ENCODE measurements at regions not wholly inside any gene's neighbourhood (a gene's known extent, or its start where the extent isn't known, plus 50 kb on each side); places are given as distances from the start of the nearest gene placed in this dataset.
"Not testable (repeated sequence)": the region's sequence is repeated elsewhere in the genome, so short reads cannot be mapped to it uniquely, and the experiment has no call there.

DNA sequence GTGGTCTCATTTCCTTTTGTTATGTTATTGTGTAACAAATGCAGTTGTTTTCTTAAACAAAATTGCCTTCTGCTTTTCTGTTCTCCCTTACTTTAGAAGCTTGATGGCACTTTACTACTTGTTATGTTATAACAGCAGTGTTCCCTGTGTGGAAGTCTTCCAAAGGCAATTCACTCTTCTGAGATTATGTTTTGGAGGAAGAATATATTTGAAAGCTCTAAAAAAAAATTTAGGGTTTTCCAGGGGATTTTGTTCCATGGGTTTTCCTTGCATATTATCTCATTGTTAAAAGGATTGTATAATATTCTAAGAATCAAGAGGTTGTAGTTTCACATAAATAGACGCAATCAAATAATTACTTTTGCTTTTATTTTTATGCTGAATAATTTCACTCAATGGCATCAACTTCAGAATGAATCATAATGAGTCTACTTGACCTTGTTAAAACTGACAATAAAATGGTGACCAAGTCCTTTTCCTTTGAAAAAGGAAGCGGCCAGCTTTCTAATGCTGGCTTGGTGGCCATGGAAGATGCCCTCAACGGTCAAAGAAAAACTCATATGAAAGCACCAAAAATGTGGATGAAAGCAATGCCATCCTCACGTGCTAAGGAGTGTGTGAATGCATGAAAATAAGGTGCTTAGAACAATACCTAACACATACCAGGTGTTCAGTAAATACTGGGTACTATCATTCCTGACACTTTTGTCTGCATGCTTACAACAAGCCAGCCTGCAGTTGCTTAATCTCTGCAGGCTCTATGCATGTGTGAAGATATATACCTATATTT lies 92.4 kb upstream of the KLF6 start:
- peaks cover 20% of the 10 kb centered on the region for H3K4me1 Mint-ChIP-seq
- no peak for DNase-seq (ENCODE audit: low spot score in 2 of 2, unreplicated experiment in 2 of 2)
- H3K36me3 Mint-ChIP-seq: no peaks in the 10 kb centered on the region
- TF ChIP-seq, protein P1, sequence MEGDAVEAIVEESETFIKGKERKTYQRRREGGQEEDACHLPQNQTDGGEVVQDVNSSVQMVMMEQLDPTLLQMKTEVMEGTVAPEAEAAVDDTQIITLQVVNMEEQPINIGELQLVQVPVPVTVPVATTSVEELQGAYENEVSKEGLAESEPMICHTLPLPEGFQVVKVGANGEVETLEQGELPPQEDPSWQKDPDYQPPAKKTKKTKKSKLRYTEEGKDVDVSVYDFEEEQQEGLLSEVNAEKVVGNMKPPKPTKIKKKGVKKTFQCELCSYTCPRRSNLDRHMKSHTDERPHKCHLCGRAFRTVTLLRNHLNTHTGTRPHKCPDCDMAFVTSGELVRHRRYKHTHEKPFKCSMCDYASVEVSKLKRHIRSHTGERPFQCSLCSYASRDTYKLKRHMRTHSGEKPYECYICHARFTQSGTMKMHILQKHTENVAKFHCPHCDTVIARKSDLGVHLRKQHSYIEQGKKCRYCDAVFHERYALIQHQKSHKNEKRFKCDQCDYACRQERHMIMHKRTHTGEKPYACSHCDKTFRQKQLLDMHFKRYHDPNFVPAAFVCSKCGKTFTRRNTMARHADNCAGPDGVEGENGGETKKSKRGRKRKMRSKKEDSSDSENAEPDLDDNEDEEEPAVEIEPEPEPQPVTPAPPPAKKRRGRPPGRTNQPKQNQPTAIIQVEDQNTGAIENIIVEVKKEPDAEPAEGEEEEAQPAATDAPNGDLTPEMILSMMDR (IDR thresholded peaks at IDR 0.05; ENCODE audit: unreplicated experiment): no peak
- no peak overlapping the region for H3K27ac Mint-ChIP-seq
- no peaks in the 10 kb centered on the region for H3K27me3 Mint-ChIP-seq (ENCODE audit: low read depth)
- H3K9me3 Mint-ChIP-seq: peaks cover 6% of the 10 kb centered on the region
- no peak overlapping the region for H3K4me3 Mint-ChIP-seq

DNA sequence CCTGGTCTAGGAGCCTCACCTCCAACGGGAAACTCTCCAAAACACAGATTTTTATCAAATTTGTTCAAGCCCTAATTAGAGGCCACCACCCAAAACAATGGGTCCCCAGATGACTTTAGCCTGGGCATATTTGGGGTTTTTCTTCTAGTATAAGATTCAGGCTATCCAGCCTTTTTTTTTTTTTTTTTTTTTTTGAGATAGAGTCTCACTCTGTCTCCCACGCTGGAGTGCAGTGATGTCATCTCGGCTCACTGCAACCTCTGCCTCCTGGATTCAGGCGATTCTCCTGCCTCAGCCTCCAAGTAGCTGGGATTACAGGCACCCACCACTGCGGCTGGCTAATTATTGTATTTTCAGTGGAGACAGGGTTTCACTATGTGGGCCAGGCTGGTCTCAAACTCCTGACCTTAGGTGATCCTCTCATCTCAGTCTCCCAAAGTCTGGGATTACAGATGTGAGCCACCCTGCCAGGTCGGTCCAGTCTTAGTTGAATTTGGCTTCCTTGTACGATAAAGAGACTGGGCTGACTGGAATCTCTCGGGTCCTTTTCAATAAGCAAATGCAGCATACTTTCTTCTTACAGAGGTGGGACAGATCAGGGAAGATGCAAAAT lies 91.4 kb upstream of the KLF6 start:
- Mint-ChIP-seq H3K27me3 (ENCODE audit: low read depth) (no peaks in the 10 kb centered on the region), H3K36me3 (no peaks in the 10 kb centered on the region), H3K9me3 (no peaks in the 10 kb centered on the region), H3K27ac (no peak overlapping the region), H3K4me3 (no peak overlapping the region), H3K4me1 (peaks cover 13% of the 10 kb centered on the region)
- TF ChIP-seq, protein P1 (IDR thresholded peaks at IDR 0.05; ENCODE audit: unreplicated experiment): no peak
- DNase-seq (ENCODE audit: low spot score in 2 of 2, unreplicated experiment in 2 of 2): no peak

DNA sequence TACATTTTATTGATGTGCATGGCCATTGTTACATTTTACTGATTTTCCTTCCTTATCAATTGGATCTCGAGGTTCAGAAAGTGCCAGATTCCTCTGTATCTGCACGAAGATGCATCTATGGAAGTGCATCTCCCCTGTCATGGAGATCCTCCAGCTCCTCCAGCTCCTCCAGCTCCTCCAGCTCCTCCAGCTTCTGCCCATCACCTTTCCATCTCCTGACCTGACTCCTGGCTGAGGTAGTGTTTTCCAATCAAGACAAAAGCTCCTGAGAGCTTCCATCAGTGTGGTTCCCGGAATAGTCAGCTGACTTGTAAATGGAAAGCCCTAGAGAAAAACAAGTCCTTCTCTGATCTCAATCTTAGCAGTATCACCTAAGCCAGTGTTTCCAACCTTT lies 90.8 kb upstream of the KLF6 start:
- no peaks in the 10 kb centered on the region for H3K27me3 Mint-ChIP-seq (ENCODE audit: low read depth)
- DNase-seq (ENCODE audit: low spot score in 2 of 2, unreplicated experiment in 2 of 2): no peak
- no peak overlapping the region for H3K27ac Mint-ChIP-seq
- H3K4me3 Mint-ChIP-seq: no peak overlapping the region
- TF ChIP-seq, protein P1 (IDR thresholded peaks at IDR 0.05; ENCODE audit: unreplicated experiment): no peak
- no peaks in the 10 kb centered on the region for H3K36me3 Mint-ChIP-seq
- no peaks in the 10 kb centered on the region for H3K9me3 Mint-ChIP-seq
- peaks cover 10% of the 10 kb centered on the region for H3K4me1 Mint-ChIP-seq

DNA sequence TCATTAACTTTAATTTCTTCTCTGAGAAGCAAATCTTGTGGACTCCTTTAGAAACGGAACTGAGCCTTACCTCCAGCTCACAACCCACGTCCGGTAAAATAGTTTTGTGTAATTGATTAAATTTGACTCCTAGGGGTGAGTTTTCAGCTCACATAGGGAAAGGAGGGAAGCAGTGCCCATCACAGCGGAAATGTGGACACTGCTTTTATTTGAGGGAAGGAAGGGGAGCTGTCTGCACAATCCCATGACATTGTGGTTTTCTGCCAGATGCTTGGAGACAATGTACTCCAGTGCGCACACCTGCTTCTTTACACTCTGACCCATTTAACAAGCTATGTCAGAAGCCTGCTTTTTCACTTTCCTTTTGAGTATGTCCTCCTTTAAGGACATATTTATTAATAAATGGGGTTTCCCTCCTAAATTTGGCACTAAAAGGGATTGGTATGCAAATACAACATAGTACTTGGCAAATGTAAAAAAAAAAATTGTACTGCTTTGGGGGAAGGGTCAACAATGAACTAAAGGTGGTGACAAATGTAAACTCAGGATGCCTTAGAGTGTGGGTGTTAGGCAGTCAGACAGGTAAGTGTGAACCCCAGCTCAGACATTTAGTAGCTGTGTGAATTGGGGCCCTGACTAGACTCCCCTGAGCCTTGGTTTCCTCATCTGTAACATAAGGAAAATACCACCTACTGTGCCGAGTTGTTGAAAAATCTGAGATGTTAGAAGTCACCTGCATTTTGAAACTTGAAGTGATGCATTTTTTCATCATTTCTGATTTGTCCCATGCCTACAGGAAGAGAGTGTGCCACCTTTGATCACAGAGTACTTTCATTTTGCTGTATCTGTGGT lies 90.2 kb upstream of the KLF6 start:
- Mint-ChIP-seq H3K9me3 (no peaks in the 10 kb centered on the region), H3K36me3 (no peaks in the 10 kb centered on the region), H3K27me3 (ENCODE audit: low read depth) (no peaks in the 10 kb centered on the region), H3K4me3 (no peak overlapping the region), H3K27ac (no peak overlapping the region), H3K4me1 (peaks cover 10% of the 10 kb centered on the region)
- TF ChIP-seq, protein P1 (IDR thresholded peaks at IDR 0.05; ENCODE audit: unreplicated experiment): no peak
- no peak for DNase-seq (ENCODE audit: low spot score in 2 of 2, unreplicated experiment in 2 of 2)

DNA sequence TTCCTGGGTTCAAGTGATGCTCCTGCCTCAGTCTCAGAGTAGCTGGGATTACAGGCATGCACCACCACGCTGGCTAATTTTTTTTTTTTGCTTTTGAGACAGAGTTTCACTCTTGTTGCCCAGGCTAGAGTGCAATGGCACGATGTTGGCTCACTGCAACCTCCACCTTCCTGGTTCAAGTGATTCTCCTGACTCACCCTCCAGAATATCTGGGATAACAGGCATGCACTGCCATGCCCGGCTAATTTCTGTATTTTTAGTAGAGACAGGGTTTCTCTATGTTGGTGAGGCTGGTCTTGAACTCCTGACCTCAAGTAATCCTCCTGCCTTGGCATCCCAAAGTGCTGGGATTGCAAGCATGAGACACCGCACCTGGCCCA lies 89.6 kb upstream of the KLF6 start:
- not testable (repeated sequence) for H3K27ac Mint-ChIP-seq; H3K27me3 Mint-ChIP-seq (ENCODE audit: low read depth); H3K9me3 Mint-ChIP-seq; DNase-seq (ENCODE audit: low spot score in 2 of 2, unreplicated experiment in 2 of 2); H3K4me3 Mint-ChIP-seq; H3K36me3 Mint-ChIP-seq
- peaks cover 10% of the 10 kb centered on the region for H3K4me1 Mint-ChIP-seq
